ELR (cell line): ENCODE measurements at regions not wholly inside any gene's neighbourhood (a gene's known extent, or its start where the extent isn't known, plus 50 kb on each side); places are given as distances from the start of the nearest gene placed in this dataset.
A peak's percentile ranks its signal among the peaks of the same experiment; 100 is the strongest.

Experiments
- DNase-seq: peaks from one replicate; pipeline ENCODE4 v3.0.0-alpha.2; 2015; ENCODE audit warnings: low read depth

DNA sequence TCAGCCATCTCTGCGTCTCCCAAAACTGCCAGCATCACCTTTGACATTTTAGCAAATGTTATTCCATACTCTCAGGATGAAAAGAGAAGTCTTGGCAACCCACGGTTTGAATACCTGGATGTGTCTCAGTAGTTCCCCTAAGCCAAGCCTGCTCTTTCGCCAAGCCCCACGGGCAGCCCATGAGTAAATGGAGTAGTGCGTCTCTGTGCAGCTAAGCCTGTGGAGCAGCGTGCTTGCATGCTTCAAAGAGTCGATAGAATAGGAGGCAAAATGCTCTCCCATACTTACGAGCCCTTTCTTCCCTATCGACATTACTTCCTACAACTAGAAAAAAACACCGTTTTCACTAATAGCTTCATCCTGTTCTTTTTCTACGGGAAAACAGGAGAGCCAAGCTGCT lies 634.5 kb upstream of the TMEM132C start:
- no peak for DNase-seq

DNA sequence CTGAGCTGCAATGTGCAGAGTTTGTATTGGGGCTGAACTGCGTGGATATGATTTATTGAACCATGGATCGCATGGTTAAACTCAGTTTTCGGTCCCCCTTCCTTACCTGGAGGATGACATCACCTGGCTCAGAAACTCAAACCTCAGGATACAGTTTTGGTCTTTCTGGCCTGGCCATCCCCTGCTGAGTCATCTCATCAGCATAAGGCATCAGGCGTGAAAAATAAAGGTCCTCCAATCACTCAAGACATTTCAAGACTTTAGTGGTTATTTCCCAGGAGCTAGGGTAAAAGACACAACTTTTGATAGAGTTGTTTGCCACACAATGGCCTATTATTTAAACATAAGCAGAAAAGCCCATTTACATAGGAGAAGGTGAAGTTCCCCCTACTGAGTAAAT lies 631.1 kb upstream of the TMEM132C start:
- no peak for DNase-seq

GRCh38 chr12:127636882-127637281 lies 630.1 kb upstream of the TMEM132C start:
- DNase-seq: no peak

DNA sequence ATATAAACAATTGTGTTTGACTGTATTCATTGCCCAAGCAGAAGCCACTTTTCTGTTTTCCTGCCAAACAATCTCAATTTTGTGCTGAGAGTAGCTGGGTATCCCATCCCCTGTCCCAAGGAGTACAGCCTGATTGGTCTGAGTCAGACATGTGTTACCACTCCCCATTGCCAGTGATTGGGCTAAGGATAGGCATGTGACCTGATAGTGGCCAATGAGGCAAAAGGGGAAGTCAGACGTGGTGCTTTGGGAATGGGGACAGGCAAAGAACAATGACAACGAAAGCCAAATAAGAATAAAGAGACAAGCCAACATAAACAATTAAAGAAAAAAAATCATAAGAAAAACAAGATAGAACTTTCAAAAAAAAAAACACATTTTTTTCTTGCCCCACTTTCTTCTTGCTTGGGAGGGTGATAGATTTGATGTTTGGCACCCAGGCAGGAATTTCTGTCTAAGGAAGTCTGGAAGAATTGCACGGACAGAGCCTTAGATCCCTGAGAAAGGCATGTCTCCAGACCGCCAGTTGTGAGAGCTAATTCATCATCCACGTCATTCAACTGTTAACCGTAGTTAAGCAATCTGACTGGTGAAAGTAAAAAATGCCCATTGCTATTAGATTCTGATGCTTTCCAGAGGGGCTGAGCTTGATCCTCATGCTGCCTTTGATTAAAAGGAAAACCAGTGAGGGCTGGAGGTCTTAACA lies 626.6 kb upstream of the TMEM132C start:
- no peak for DNase-seq

DNA sequence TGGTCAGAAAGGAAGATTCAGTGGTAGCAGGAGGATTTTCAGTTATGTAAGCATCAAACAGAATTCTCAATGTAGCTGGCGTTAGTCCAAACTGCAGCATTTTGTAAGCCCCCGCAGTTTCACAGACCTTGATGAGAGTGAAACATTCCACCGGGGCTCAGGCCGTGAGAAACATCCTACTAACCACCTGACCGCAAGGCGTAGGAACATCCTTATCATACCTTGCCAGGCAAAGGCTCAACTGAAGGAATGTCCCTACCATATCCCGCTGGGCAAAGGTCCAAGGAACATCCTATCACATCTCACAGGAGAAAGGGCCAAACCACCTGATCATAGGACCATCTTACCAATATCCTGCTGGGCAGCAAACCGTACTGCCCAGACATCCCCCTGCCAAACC lies 624.8 kb upstream of the TMEM132C start:
- no peak for DNase-seq

GRCh38 chr12:127648321-127648720 lies 618.6 kb upstream of the TMEM132C start:
- DNase-seq: no peak

GRCh38 chr12:127649961-127650360 lies 617.0 kb upstream of the TMEM132C start:
- DNase-seq: no peak

DNA sequence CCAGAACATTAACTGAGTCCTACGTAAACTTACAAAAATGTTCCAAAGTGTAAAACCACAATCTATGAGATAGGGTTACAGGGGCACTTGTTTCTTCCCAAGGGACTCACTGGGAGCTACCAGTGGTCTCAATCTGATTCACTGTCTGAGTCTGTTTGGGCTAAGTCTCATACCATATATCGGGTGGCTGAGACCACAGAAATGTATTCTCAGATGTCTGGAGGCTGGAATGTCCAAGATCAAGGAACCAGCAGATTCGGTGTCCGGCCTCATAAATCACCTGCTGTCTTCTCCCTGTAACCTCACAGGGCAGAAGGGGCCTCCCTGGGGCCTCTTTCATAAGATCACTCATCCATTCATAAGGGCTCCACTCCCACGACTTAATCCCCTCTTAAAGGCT lies 616.3 kb upstream of the TMEM132C start:
- DNase-seq: no peak

GRCh38 chr12:127652281-127652680 lies 614.7 kb upstream of the TMEM132C start:
- DNase-seq: no peak

DNA sequence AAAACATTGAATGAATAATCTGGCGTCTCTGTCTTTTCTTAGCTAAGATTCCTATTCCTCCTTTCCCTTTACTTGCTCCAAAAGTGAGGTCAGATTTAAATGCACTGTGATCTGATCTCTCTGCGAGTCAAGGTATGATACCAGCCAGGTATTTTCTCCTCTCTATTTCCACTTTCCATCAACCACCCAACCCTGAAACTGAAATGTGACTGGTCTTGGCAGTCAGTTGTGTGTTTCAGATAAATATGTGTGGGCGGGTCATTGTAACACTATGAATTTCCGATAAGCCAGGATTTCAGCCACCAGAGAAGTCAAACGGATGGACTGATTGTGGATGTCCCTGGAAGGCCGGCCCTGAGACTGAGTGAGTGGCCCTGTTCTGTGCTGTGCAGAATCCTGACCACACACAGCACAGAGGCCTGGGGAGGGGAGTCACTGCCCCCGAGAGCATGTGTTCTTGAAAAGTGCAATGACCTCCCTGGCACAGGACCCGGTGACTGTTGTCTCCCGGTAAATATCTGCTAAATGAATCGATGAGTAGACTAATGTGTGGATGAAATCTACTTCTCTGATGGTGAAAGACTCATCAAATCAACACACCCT lies 612.5 kb upstream of the TMEM132C start:
- DNase-seq: no peak

DNA sequence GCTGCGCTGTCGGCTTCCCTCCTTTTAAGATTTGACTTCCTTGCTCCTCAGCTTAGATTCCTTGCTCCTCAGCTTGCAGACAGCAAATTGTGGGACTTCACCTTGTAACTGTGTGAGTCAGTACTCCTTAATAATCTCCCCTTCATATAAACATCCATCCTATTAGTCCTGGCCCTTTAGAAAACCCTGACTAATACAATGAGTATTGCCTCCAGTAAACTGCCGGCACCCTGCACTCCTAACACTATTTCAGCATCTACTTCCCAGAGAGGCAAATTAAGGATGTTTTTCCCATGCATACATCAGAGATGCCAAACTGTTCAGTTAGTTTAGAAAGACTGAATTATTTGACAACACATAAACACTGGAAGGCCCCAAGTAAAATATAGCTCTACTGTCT lies 611.3 kb upstream of the TMEM132C start:
- DNase-seq: peak; percentile 71

DNA sequence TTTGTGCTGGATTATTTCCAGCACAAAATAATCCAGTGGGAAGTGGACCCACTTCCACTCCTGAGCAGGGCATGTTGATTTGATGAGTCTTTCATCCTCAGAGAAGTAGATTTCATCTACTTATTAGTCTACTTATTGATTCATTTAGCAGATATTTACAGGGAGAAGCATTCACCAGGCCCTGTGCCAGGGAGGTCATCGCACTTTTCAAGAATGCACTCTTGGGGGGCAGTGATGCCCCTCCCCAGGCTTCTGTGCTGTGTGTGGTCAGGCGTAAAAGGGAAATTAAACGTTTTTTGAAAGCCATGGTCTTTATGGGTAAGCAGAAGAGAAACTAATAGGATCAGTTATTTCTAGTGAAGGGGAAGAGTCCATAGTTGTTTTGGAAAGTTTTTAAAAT lies 610.7 kb upstream of the TMEM132C start:
- DNase-seq: no peak

GRCh38 chr12:127657036-127657435 lies 609.9 kb upstream of the TMEM132C start:
- no peak for DNase-seq

DNA sequence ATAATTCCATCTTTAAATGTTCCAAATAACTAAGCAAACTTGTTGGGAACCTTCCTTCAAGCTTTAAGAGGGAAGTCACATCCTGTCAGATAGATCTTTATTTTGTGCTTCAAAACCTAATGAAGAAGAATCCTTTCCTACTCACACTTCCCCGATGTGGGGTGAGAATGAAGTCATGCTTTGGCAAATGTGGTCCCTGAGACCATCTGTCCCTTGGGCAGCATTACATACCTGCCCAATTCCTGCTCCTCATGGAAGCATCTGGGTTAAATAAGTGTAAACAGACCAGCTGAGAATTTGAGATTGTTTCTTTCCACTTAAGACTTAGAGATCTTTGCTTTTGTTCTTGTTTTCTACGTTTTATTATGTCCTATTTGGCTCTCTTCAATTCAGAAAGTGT lies 606.0 kb upstream of the TMEM132C start:
- no peak for DNase-seq

DNA sequence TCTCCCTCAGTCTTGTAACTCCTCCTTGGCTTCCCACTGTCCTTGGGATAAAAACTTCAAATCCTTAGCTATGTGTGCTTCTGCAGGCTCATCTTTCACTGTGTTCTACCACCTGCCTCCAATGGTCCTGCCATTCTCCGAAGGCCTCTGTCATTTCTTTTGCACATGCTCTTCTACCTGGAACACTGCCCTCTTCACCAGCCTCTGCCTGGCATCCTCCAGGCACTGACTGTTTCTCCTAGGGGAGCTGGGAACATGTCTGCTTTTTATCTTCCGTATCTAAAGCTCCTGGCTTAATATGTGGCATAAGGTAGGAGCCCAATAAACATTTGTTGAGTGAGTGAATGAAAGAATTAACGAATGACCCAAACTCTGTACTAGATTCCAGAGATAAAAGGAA lies 603.3 kb upstream of the TMEM132C start:
- DNase-seq: no peak

- DNase-seq: no peak
Measured at GRCh38 chr12:127664901-127665300, 602.1 kb upstream of the TMEM132C start.

DNA sequence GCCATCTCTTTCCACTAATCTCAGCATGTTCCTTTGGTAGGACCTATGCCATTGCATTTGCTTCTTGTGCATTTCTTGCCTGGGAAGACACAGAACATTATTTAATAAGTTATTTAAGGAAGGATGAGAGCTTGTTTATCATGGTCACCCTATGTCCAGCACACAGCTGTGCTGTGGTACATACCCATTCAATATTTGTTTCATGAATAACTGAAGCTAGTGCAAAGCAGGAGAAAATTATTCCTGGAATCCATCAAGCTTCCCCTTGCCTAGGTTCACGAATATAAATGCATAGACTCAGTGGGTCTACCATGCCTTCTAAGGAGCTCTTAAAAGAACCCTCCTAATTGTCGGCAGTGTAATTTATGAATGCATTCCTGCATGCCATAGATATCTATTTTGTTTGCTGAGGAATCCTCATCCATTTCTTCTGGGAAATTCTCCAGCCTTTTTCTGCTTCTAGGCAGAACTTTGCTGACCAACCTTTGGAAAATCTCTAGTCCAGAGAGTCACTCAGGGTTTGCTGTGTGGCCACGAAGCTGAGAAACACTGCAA lies 599.8 kb upstream of the TMEM132C start:
- no peak for DNase-seq

DNA sequence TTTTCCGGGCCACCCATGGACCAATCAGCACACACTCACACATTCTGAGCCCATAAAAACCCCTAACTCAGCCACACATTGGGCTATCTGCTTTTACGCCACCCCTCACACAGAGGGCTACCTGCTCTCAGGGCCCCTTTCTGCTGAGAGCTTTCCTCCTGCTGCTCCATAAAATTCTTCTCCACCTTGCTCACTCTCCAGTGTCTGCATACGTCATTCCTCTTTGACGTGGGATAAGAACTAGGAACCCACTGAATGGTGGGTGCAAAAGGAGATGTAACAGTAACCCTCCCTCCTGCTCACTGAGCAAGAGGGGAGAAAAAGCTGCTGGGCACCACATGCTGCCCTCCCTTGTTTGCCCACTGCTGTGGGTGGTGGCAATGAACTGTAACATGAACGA lies 596.7 kb upstream of the TMEM132C start:
- DNase-seq: no peak

GRCh38 chr12:127670796-127671195 lies 596.2 kb upstream of the TMEM132C start:
- no peak for DNase-seq

- no peak for DNase-seq
Measured at GRCh38 chr12:127675936-127676335, 591.0 kb upstream of the TMEM132C start.

DNA sequence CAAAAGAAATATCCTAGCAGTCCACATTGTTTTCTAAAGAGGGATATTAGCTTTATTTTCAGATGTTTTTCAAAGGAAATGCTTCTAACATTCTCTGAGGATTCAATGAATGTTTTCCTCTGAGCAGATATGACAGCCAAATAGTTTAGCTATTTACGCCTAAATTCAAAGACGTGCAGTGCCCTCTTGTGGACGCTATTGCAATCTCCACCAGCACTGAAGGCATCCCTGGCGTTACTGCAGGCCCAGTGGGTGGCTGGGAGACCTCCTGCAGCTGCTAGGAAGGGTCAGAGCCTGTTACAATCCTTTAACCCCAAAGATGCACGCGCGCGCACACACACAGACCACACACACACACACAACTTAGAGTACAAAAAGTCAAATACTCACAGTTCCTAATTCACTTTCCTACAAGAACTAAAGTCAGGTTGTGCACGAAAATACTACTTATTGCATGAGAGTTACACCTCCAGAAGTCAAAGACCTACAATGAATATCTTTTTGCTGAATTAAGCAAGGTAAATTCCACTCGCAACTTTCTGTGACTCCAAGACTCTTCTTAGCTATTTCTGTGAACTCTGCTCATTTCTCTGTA lies 589.3 kb upstream of the TMEM132C start:
- DNase-seq: peak; percentile 85

GRCh38 chr12:127678945-127679344 lies 588.0 kb upstream of the TMEM132C start:
- DNase-seq: no peak

GRCh38 chr12:127680516-127680915 lies 586.5 kb upstream of the TMEM132C start:
- no peak for DNase-seq
